IMR-90 (cell line): ENCODE measurements at regions not wholly inside any gene's neighbourhood (a gene's known extent, or its start where the extent isn't known, plus 50 kb on each side); places are given as distances from the start of the nearest gene placed in this dataset.

Experiments
- ATAC-seq: fragments of 200-7000 bp; cut with Tn5 transposase; 2 replicates; pipeline ENCODE4 v1.9.1; 2020; ENCODE audit warnings: low read depth, mild to moderate bottlenecking, moderate library complexity
- BruUV-seq: library from RNA; stranded (reverse); fragments of 400-500 nt; replicated peaks from 2 replicates; lab custom pipeline; 2021; lab: Mats Ljungman, UMichigan
- CTCF ChIA-PET: fragments of 300-600 bp; formaldehyde crosslinking; extraction: SDS; loops from one replicate; lab custom pipeline; 2021; ENCODE audit warnings: antibody characterized with exemption; lab: Yijun Ruan, JAX
- POLR2A ChIA-PET: fragments of 300-600 bp; sonication (Branson Sonifier 250); formaldehyde crosslinking; loops from one replicate; lab custom pipeline; 2022; ENCODE audit warnings: antibody characterized with exemption; ENCODE audit not compliant: unreplicated experiment; lab: Charles Lee
- DNase-seq: peaks from one replicate; pipeline ENCODE4 v3.0.0; 2013
- H2AFZ ChIP-seq: replicated peaks from 2 replicates; pipeline ENCODE3; 2013; ENCODE audit warnings: low read length, mild to moderate bottlenecking; ENCODE audit not compliant: poor library complexity
- H2AK5ac ChIP-seq: 2 replicates; pipeline ENCODE4 v1.6.1; 2013; ENCODE audit warnings: low read depth, low read length, inconsistent platforms
- H2AK9ac ChIP-seq: replicated peaks from 2 replicates; pipeline ENCODE3; 2013; ENCODE audit warnings: mild to moderate bottlenecking, low read depth, low read length, moderate library complexity; ENCODE audit not compliant: poor library complexity
- H2BK120ac ChIP-seq: 2 replicates; pipeline ENCODE4 v1.6.1; 2013; ENCODE audit warnings: low read depth, low read length, inconsistent platforms
- H2BK15ac ChIP-seq: 3 replicates; pipeline ENCODE4 v1.6.1; 2013; ENCODE audit warnings: low read depth, low read length, inconsistent platforms
- H2BK20ac ChIP-seq: 2 replicates; pipeline ENCODE4 v1.6.1; 2013; ENCODE audit warnings: low read depth, mild to moderate bottlenecking, inconsistent platforms, low read length, moderate library complexity
- H2BK5ac ChIP-seq: 2 replicates; pipeline ENCODE4 v1.6.1; 2013; ENCODE audit warnings: mild to moderate bottlenecking, low read depth, low read length, inconsistent platforms; ENCODE audit not compliant: poor library complexity, severe bottlenecking
- H3K14ac ChIP-seq: replicated peaks from 2 replicates; pipeline ENCODE4 v1.6.1; 2013; ENCODE audit warnings: low read depth, low read length, inconsistent platforms
- H3K18ac ChIP-seq: 2 replicates; pipeline ENCODE4 v1.6.1; 2013; ENCODE audit warnings: low read depth, low read length, control low read depth
- H3K23ac ChIP-seq: 2 replicates; pipeline ENCODE4 v1.6.1; 2013; ENCODE audit warnings: low read depth, low read length, inconsistent platforms
- H3K27ac ChIP-seq: 2 replicates; pipeline ENCODE4 v1.5.1; 2013; ENCODE audit warnings: mild to moderate bottlenecking, control low read depth, low read length; ENCODE audit not compliant: insufficient read depth
- H3K27me3 ChIP-seq: 2 replicates; pipeline ENCODE4 v1.6.1; 2013; ENCODE audit warnings: low read length; ENCODE audit not compliant: control insufficient read depth, insufficient read depth
- H3K36me3 ChIP-seq: 2 replicates; pipeline ENCODE4 v1.6.1; 2013; ENCODE audit warnings: low read length, mixed read lengths; ENCODE audit not compliant: control insufficient read depth, insufficient read depth
- H3K4ac ChIP-seq: 2 replicates; pipeline ENCODE4 v1.6.1; 2013; ENCODE audit warnings: low read depth, low read length, inconsistent platforms
- H3K4me1 ChIP-seq: 2 replicates; pipeline ENCODE4 v1.6.1; 2013; ENCODE audit warnings: low read length, mixed read lengths; ENCODE audit not compliant: control insufficient read depth, insufficient read depth
- H3K4me2 ChIP-seq: 2 replicates; pipeline ENCODE4 v1.6.1; 2013; ENCODE audit warnings: low read depth, mild to moderate bottlenecking, control low read depth, low read length, moderate library complexity
- H3K4me3 ChIP-seq: 2 replicates; pipeline ENCODE4 v1.5.1; 2013; ENCODE audit warnings: low read depth, mild to moderate bottlenecking, control low read depth, low read length, moderate library complexity; ENCODE audit not compliant: insufficient read depth
- H3K56ac ChIP-seq: 2 replicates; pipeline ENCODE4 v1.6.1; 2013; ENCODE audit warnings: low read length, inconsistent platforms; ENCODE audit not compliant: insufficient read depth; ENCODE audit errors: extremely low read depth
- H3K79me1 ChIP-seq, 2 experiments: 2 replicates each; pipeline ENCODE4 v1.6.1; 2013; ENCODE audit warnings: low read length in 2 of 2, inconsistent platforms in 1 of 2, low read depth in 1 of 2
- H3K9ac ChIP-seq: 2 replicates; pipeline ENCODE4 v1.6.1; 2013; ENCODE audit warnings: low read depth, low read length, control low read depth
- H3K9me1 ChIP-seq: 2 replicates; pipeline ENCODE4 v1.6.1; 2013; ENCODE audit warnings: low read length, inconsistent platforms; ENCODE audit not compliant: insufficient read depth
- H3K9me3 ChIP-seq: 2 replicates; pipeline ENCODE4 v1.6.1; 2013; ENCODE audit warnings: low read length; ENCODE audit not compliant: control insufficient read depth, insufficient read depth
- H4K20me1 ChIP-seq: 2 replicates; pipeline ENCODE4 v1.6.1; 2013; ENCODE audit warnings: low read length, inconsistent platforms; ENCODE audit not compliant: insufficient read depth
- H4K5ac ChIP-seq: 2 replicates; pipeline ENCODE4 v1.6.1; 2013; ENCODE audit warnings: mild to moderate bottlenecking, low read depth, low read length, control low read depth
- H4K8ac ChIP-seq, 2 experiments: 2 replicates each; pipeline ENCODE4 v1.6.1; 2013; ENCODE audit warnings: low read depth in 2 of 2, low read length in 2 of 2, control low read depth in 1 of 2, inconsistent platforms in 1 of 2
- H4K91ac ChIP-seq: 2 replicates; pipeline ENCODE4 v1.6.1; 2013; ENCODE audit warnings: low read depth, low read length, inconsistent platforms; ENCODE audit not compliant: insufficient read depth
- BHLHE40 ChIP-seq: fragments of 150-350 bp; IDR thresholded peaks from 2 replicates; pipeline ENCODE4 v1.6.1; 2016; ENCODE audit warnings: mild to moderate bottlenecking, low read depth, low read length
- CEBPB ChIP-seq: IDR thresholded peaks from 2 replicates; pipeline ENCODE4 v1.6.1; 2012; ENCODE audit warnings: low read depth, low read length, improper control_type of control experiment
- CHD1 ChIP-seq: IDR thresholded peaks from 2 replicates; pipeline ENCODE4 v1.6.1; 2012; ENCODE audit warnings: low read depth, low read length, improper control_type of control experiment
- CTCF ChIP-seq: conservative IDR thresholded peaks from 2 replicates; pipeline ENCODE4 v1.5.1; 2012; ENCODE audit warnings: mild to moderate bottlenecking, low read depth, low read length, improper control_type of control experiment
- ELK1 ChIP-seq: fragments of 150-350 bp; IDR thresholded peaks from 2 replicates; pipeline ENCODE4 v1.6.1; 2016; ENCODE audit warnings: low read depth, mild to moderate bottlenecking, low read length, moderate library complexity, borderline replicate concordance
- FOS ChIP-seq: fragments of 150-350 bp; IDR thresholded peaks from 2 replicates; pipeline ENCODE4 v1.6.1; 2016; ENCODE audit warnings: low read depth, low read length
- MAFK ChIP-seq: IDR thresholded peaks from 2 replicates; pipeline ENCODE4 v1.6.1; 2012; ENCODE audit warnings: low read depth, low read length, improper control_type of control experiment
- MAZ ChIP-seq: IDR thresholded peaks from 2 replicates; pipeline ENCODE4 v1.6.1; 2012; ENCODE audit warnings: low read depth, mild to moderate bottlenecking, low read length, improper control_type of control experiment, moderate library complexity, borderline replicate concordance
- MXI1 ChIP-seq: IDR thresholded peaks from 2 replicates; pipeline ENCODE4 v1.6.1; 2012; ENCODE audit warnings: low read depth, mild to moderate bottlenecking, low read length, moderate library complexity, borderline replicate concordance
- NFE2L2 ChIP-seq: fragments of 150-350 bp; IDR thresholded peaks from 2 replicates; pipeline ENCODE4 v1.6.1; 2016; ENCODE audit warnings: low read depth, mild to moderate bottlenecking, low read length
- POLR2A ChIP-seq: IDR thresholded peaks from 2 replicates; pipeline ENCODE4 v1.6.1; 2012; ENCODE audit warnings: mild to moderate bottlenecking, low read depth, low read length
- RAD21 ChIP-seq: IDR thresholded peaks from 2 replicates; pipeline ENCODE4 v1.6.1; 2012; ENCODE audit warnings: low read length, improper control_type of control experiment
- RCOR1 ChIP-seq: IDR thresholded peaks from 2 replicates; pipeline ENCODE4 v1.6.1; 2012; ENCODE audit warnings: mild to moderate bottlenecking, low read length, improper control_type of control experiment; ENCODE audit not compliant: insufficient replicate concordance
- RFX5 ChIP-seq: IDR thresholded peaks from 2 replicates; pipeline ENCODE4 v1.8.0; 2012; ENCODE audit warnings: low read depth, mild to moderate bottlenecking, low read length, moderate library complexity
- SMC3 ChIP-seq: fragments of 150-350 bp; IDR thresholded peaks from 2 replicates; pipeline ENCODE4 v1.6.1; 2016; ENCODE audit warnings: low read depth, mild to moderate bottlenecking, antibody characterized with exemption, low read length, moderate library complexity
- USF2 ChIP-seq: fragments of 150-350 bp; IDR thresholded peaks from 2 replicates; pipeline ENCODE4 v1.6.1; 2017; ENCODE audit warnings: mild to moderate bottlenecking, antibody characterized with exemption, low read length, low read depth
- WGBS, 2 experiments: methylation state at CpG; one replicate each; pipeline versions ENCODE4 v1.1.5 to v1.1.7; 2013; ENCODE audit warnings: missing lambda C conversion rate in 2 of 2; ENCODE audit not compliant: insufficient read length in 1 of 2; ENCODE audit errors: extremely low coverage in 2 of 2; 5-methylcytosine and 5-hydroxymethylcytosine counted together
- dilution Hi-C: fragments of 300-500 bp; cut with HindIII; formaldehyde crosslinking; loops from one replicate; pipeline ENCODE4 v1.14.3; 2018; ENCODE audit warnings: low sequenced_read_pairs; ENCODE audit not compliant: unreplicated experiment
- in situ Hi-C: fragments of 300-500 bp; cut with MboI; formaldehyde crosslinking; loops from 3 replicates; pipeline ENCODE4 v1.14.3; 2019; ENCODE audit warnings: low sequenced_read_pairs, inconsistent platforms, mixed read lengths
- intact Hi-C: fragments of 100-400 bp; cut with micrococcal nuclease; formaldehyde crosslinking; loops from 2 replicates; pipeline ENCODE4 v1.10.0; 2022

GRCh38 chr4:152052451-152053057, 291.7 kb upstream of the GATB start:
- ChIA-PET CTCF (interaction anchor here (0.7 kb wide), 1 partner anchor 22 kb away, joined by 4 read pairs; no protein-coding TSS in a partner anchor), POLR2A (no interaction called here)
- no peak overlapping the region for H3K23ac ChIP-seq
- no peak overlapping the region for H4K8ac ChIP-seq
- peak; percentile 49 for ATAC-seq
- in situ Hi-C loops, result no loop called here
- peak; percentile 40 for DNase-seq
- H3K4me1 ChIP-seq, result peaks cover 2% of the 10 kb centered on the region; the same call in 1 of the 2 replicates
- no peak overlapping the region for H3K4me3 ChIP-seq
- no peak overlapping the region for H3K14ac ChIP-seq
- no CpG with 5 or more reads among the region's 4 CpGs for WGBS, 2 experiments
- H3K36me3 ChIP-seq, result no peaks in the 10 kb centered on the region
- TF ChIP-seq RFX5, result no peak
- TF ChIP-seq MAFK, result no peak
- no peak for TF ChIP-seq RCOR1
- no peak for TF ChIP-seq MXI1
- no peak for TF ChIP-seq BHLHE40
- no peak for TF ChIP-seq ELK1
- no peak for TF ChIP-seq USF2
- no peak for TF ChIP-seq MAZ
- no peak for TF ChIP-seq POLR2A
- TF ChIP-seq CHD1, result no peak
- TF ChIP-seq CTCF, result no peak
- TF ChIP-seq CEBPB, result no peak
- no peak for TF ChIP-seq FOS
- TF ChIP-seq SMC3, result no peak
- TF ChIP-seq RAD21, result no peak
- TF ChIP-seq NFE2L2, result no peak
- H2BK5ac ChIP-seq, result peak overlapping the region; percentile 46
- H4K20me1 ChIP-seq, result no peaks in the 10 kb centered on the region
- H3K4me2 ChIP-seq, result peak overlapping the region; percentile 20; the same call in 1 of the 2 replicates
- no peak overlapping the region for H2BK15ac ChIP-seq
- no peak overlapping the region for H4K5ac ChIP-seq
- no peak overlapping the region for H2AK9ac ChIP-seq
- no peak overlapping the region for H3K9ac ChIP-seq
- H3K27me3 ChIP-seq, result peaks cover 3% of the 10 kb centered on the region
- H2BK20ac ChIP-seq, result no peak overlapping the region
- H3K79me1 ChIP-seq, result no peaks in the 10 kb centered on the region
- H3K18ac ChIP-seq, result peak overlapping the region; percentile 23; the same call in 1 of the 2 replicates
- H3K9me3 ChIP-seq, result 0 out of 2 replicates have a peak, but pooled peaks cover 2% of the 10 kb centered on the region
- no peak overlapping the region for H3K56ac ChIP-seq
- no peak overlapping the region for H2BK120ac ChIP-seq
- dilution Hi-C loops, result no loop called here
- no peaks in the 10 kb centered on the region; the same call in 1 of the 2 replicates for H3K9me1 ChIP-seq
- no peak overlapping the region for H3K4ac ChIP-seq
- H3K27ac ChIP-seq, result no peak overlapping the region
- H2AFZ ChIP-seq, result no peak overlapping the region
- H2AK5ac ChIP-seq, result no peak overlapping the region
- BruUV-seq, result no TSS peak
- intact Hi-C loops, result no loop called here
- no peak overlapping the region for H4K91ac ChIP-seq
